Osteocyte (in vitro differentiated cells): ENCODE measurements at regions not wholly inside any gene's neighbourhood (a gene's known extent, or its start where the extent isn't known, plus 50 kb on each side); places are given as distances from the start of the nearest gene placed in this dataset.

Experiments used
- DNase-seq: peaks from one replicate; pipeline ENCODE4 v3.0.0; 2021; ENCODE audit warnings: mixed read lengths; ENCODE audit not compliant: unreplicated experiment; ENCODE audit errors: extremely low spot score
- H3K27ac Mint-ChIP-seq: one replicate; pipeline ENCODE4 v1.8.0; 2021; ENCODE audit warnings: mild to moderate bottlenecking, mixed read lengths; ENCODE audit not compliant: unreplicated experiment
- H3K27me3 Mint-ChIP-seq: one replicate; pipeline ENCODE4 v1.8.0; 2021; ENCODE audit warnings: mixed read lengths; ENCODE audit not compliant: unreplicated experiment
- H3K36me3 Mint-ChIP-seq: one replicate; pipeline ENCODE4 v1.8.0; 2021; ENCODE audit warnings: mixed read lengths; ENCODE audit not compliant: unreplicated experiment
- H3K4me1 Mint-ChIP-seq: one replicate; pipeline ENCODE4 v1.8.0; 2021; ENCODE audit warnings: mixed read lengths; ENCODE audit not compliant: unreplicated experiment
- H3K4me3 Mint-ChIP-seq: one replicate; pipeline ENCODE4 v1.8.0; 2021; ENCODE audit warnings: mild to moderate bottlenecking, moderate library complexity, mixed read lengths; ENCODE audit not compliant: unreplicated experiment
- H3K9me3 Mint-ChIP-seq: one replicate; pipeline ENCODE4 v1.8.0; 2021; ENCODE audit warnings: mixed read lengths; ENCODE audit not compliant: unreplicated experiment
- TF ChIP-seq, protein P1 (sequence below): fragments of 200-600 bp; sonication (generic); IDR thresholded peaks from 2 replicates; pipeline ENCODE4 v1.5.0; 2021; ENCODE audit warnings: antibody characterized with exemption, mild to moderate bottlenecking, moderate library complexity

DNA sequence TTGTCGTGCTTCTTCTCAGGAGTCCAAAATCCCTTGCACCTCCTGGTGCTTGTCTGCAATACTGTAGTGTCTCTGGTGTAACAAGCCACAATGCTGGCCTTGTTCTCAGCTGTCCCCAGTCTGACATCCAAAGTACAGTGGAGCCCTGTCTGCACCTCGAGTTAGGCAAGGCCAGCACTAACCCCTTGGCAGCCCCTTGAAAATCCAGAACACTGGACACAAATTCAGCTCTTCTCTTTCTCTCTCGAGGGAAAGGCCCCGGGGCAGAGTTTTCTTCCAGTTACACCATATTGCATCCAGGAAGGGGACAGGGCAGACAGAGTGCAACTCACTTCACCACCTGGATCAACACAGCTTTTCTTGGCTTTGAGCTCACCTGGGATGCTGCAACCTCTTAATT lies 91.3 kb upstream of the ATP10A start:
- TF ChIP-seq, protein P1, sequence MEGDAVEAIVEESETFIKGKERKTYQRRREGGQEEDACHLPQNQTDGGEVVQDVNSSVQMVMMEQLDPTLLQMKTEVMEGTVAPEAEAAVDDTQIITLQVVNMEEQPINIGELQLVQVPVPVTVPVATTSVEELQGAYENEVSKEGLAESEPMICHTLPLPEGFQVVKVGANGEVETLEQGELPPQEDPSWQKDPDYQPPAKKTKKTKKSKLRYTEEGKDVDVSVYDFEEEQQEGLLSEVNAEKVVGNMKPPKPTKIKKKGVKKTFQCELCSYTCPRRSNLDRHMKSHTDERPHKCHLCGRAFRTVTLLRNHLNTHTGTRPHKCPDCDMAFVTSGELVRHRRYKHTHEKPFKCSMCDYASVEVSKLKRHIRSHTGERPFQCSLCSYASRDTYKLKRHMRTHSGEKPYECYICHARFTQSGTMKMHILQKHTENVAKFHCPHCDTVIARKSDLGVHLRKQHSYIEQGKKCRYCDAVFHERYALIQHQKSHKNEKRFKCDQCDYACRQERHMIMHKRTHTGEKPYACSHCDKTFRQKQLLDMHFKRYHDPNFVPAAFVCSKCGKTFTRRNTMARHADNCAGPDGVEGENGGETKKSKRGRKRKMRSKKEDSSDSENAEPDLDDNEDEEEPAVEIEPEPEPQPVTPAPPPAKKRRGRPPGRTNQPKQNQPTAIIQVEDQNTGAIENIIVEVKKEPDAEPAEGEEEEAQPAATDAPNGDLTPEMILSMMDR, result no peak
- no peak overlapping the region for H3K27ac Mint-ChIP-seq
- DNase-seq, result no peak
- H3K9me3 Mint-ChIP-seq, result peaks cover 4% of the 10 kb centered on the region
- H3K27me3 Mint-ChIP-seq, result peaks cover 32% of the 10 kb centered on the region
- no peak overlapping the region for H3K4me3 Mint-ChIP-seq
- no peaks in the 10 kb centered on the region for H3K4me1 Mint-ChIP-seq
- H3K36me3 Mint-ChIP-seq, result no peaks in the 10 kb centered on the region

DNA sequence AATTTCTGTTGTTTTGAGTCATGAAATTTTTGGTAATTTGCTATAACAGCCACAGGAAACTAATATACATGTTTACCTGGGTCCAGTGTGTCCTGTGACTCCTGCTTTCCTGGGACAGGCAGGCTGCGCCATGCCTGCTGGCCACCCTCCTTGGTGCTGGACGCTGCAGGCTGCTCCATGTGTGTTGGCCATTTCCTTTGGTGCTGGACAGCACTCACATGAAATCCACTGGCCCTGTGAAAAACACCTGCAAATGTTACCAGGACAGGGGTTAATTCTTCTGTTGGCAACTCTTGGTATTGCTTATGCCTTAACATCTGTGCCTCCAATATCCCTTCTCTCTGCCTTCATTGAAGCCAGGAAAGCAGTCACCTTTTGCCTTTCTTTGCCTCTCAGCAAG lies 86.9 kb upstream of the ATP10A start:
- Mint-ChIP-seq H3K27me3 (peaks cover 29% of the 10 kb centered on the region), H3K4me1 (peaks cover 10% of the 10 kb centered on the region), H3K4me3 (no peak overlapping the region), H3K9me3 (peaks cover 4% of the 10 kb centered on the region), H3K36me3 (no peaks in the 10 kb centered on the region), H3K27ac (no peak overlapping the region)
- TF ChIP-seq, protein P1, result no peak
- no peak for DNase-seq

DNA sequence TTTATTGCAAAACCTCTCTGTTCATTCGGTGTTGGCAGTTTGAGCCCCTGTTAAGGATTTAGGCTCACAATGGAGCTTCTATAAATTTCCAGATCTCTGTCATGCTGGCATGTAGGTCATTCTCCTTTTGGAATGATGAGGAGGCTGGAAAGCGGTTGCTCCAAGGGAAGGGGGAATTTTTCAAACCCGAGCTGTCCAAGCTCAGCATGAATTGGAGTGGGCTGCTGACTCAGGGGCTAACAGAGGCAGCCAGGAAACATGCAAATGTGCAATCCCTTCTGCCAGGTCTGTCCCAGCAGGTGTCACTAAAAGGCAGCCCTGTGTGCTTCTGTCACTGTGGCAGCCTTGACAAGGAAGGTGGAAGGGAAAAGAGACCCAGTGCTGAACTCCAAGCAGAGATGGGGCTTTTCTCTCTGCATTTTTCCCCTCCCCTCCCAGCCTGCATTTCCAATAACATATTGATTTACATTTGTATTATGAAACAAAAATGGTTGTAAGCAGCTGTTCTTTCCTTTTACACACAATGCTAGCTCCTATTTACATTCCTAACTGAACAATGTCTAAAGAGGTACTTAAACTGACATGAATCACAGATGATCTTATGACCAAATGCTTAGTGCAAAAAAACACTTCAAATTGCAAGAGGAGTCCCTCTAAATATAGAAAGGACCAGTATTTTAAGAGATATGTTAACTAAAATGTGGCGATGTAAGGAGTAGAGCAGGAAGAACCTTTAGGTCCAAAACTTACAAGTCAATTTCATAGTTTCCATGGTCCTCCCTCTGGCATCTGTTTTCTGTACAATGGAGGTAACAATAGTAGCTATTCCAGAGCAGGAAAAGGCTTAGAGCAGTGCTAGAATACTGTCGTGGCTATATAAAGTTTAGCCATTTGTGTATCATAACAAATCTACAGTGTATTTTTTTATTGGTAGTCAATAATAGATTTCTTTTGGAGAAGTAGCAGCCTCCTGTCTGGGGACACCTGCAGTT lies 84.5 kb upstream of the ATP10A start:
- H3K36me3 Mint-ChIP-seq, result no peaks in the 10 kb centered on the region
- no peak overlapping the region for H3K4me3 Mint-ChIP-seq
- TF ChIP-seq, protein P1, result peak; percentile 23
- no peaks in the 10 kb centered on the region for H3K9me3 Mint-ChIP-seq
- DNase-seq, result no peak
- peaks cover 12% of the 10 kb centered on the region for H3K27me3 Mint-ChIP-seq
- no peak overlapping the region for H3K27ac Mint-ChIP-seq
- peaks cover 10% of the 10 kb centered on the region for H3K4me1 Mint-ChIP-seq

DNA sequence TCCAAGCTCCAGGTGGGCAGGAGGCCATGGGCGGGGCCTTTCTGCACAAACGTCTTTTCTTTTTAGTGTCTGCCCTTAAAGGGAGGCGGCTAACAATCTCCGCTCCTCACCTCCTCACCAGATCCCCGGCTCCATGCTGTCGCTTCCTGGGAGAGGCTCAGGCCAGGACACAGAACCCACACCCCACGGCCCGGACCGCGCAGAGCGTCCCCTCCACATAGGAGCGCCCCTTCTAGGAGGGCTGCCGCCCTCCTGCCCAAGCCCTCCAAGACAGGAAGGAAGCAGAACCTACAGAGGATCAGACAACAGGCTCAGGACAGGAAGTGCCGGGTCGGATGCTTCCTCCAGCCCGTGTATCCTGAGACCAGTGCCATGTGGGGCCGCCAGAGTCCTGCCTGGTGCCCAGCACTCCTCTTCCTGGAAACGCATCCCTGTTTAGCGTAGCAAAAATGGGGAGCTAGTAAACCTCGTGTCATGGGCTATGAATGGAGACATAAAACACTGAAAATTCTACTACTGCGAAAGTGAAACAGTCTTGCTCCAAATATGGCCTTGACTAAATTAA lies 83.2 kb upstream of the ATP10A start:
- Mint-ChIP-seq H3K4me1 (peaks cover 12% of the 10 kb centered on the region), H3K4me3 (no peak overlapping the region), H3K36me3 (no peaks in the 10 kb centered on the region), H3K27ac (no peak overlapping the region), H3K9me3 (no peaks in the 10 kb centered on the region), H3K27me3 (peaks cover 2% of the 10 kb centered on the region)
- TF ChIP-seq, protein P1, result no peak
- no peak for DNase-seq

DNA sequence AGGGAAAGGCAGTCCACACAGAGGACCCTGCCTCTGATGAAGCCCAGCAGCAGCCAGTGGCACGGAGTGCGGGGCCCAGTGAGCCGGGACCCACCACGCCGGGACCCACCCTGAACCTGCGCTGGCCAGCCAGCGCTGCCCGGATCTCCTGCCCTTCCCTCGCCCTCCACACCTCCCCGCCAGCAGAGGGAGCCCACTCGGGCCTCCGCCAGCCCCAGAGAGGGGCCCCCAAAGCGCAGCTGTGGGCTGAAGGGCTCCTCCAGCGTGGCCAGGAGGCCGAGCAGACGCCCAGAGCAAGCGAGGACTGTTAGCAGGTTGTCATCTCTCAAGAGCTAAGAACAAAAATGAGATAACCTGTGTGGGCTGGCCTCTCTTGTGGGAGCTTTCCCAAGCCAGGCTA lies 81.3 kb upstream of the ATP10A start:
- DNase-seq, result no peak
- H3K27ac Mint-ChIP-seq, result no peak overlapping the region
- H3K4me3 Mint-ChIP-seq, result no peak overlapping the region
- TF ChIP-seq, protein P1, result no peak
- no peaks in the 10 kb centered on the region for H3K36me3 Mint-ChIP-seq
- no peaks in the 10 kb centered on the region for H3K9me3 Mint-ChIP-seq
- H3K4me1 Mint-ChIP-seq, result peaks cover 16% of the 10 kb centered on the region
- H3K27me3 Mint-ChIP-seq, result no peaks in the 10 kb centered on the region
